ENCODE measurements at regions not wholly inside any gene's neighbourhood (a gene's known extent, or its start where the extent isn't known, plus 50 kb on each side); places are given as distances from the start of the nearest gene placed in this dataset.

- Histone ChIP-seq H3K4me1 (ENCODE audit: control insufficient read depth in 1 of 2, insufficient read depth in 1 of 2, low read depth in 1 of 2, low read length in 1 of 2) (no peaks in the 10 kb centered on the region), H3K4me3 (ENCODE audit: low read depth in 1 of 2, low read length in 1 of 2) (no peak overlapping the region), H3K27me3 (no peaks in the 10 kb centered on the region), H3K9me3 (no peaks in the 10 kb centered on the region), H3K27ac (no peak overlapping the region), H3K36me3 (no peaks in the 10 kb centered on the region)
- TF ChIP-seq, protein P1, sequence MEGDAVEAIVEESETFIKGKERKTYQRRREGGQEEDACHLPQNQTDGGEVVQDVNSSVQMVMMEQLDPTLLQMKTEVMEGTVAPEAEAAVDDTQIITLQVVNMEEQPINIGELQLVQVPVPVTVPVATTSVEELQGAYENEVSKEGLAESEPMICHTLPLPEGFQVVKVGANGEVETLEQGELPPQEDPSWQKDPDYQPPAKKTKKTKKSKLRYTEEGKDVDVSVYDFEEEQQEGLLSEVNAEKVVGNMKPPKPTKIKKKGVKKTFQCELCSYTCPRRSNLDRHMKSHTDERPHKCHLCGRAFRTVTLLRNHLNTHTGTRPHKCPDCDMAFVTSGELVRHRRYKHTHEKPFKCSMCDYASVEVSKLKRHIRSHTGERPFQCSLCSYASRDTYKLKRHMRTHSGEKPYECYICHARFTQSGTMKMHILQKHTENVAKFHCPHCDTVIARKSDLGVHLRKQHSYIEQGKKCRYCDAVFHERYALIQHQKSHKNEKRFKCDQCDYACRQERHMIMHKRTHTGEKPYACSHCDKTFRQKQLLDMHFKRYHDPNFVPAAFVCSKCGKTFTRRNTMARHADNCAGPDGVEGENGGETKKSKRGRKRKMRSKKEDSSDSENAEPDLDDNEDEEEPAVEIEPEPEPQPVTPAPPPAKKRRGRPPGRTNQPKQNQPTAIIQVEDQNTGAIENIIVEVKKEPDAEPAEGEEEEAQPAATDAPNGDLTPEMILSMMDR (IDR thresholded peaks at IDR 0.05): no peak
Observed at GRCh38 chr1:189929501-189930099, 548.1 kb downstream of the BRINP3 start.

- Histone ChIP-seq H3K27ac (no peak overlapping the region), H3K27me3 (no peaks in the 10 kb centered on the region), H3K4me3 (ENCODE audit: low read depth in 1 of 2, low read length in 1 of 2) (no peak overlapping the region), H3K36me3 (no peaks in the 10 kb centered on the region), H3K9me3 (no peaks in the 10 kb centered on the region), H3K4me1 (ENCODE audit: control insufficient read depth in 1 of 2, insufficient read depth in 1 of 2, low read depth in 1 of 2, low read length in 1 of 2) (no peaks in the 10 kb centered on the region)
- TF ChIP-seq, protein P1 (IDR thresholded peaks at IDR 0.05): no peak
Observed at GRCh38 chr1:189936861-189937260, 540.8 kb downstream of the BRINP3 start.

- TF ChIP-seq, protein P1 (IDR thresholded peaks at IDR 0.05): no peak
- Histone ChIP-seq H3K27ac (no peak overlapping the region), H3K36me3 (no peaks in the 10 kb centered on the region), H3K4me3 (ENCODE audit: low read depth in 1 of 2, low read length in 1 of 2) (no peak overlapping the region), H3K9me3 (no peaks in the 10 kb centered on the region), H3K4me1 (ENCODE audit: control insufficient read depth in 1 of 2, insufficient read depth in 1 of 2, low read depth in 1 of 2, low read length in 1 of 2) (no peaks in the 10 kb centered on the region), H3K27me3 (no peaks in the 10 kb centered on the region)
Observed at GRCh38 chr1:189939967-189940366, 537.7 kb downstream of the BRINP3 start.

- TF ChIP-seq, protein P1 (IDR thresholded peaks at IDR 0.05): no peak
- Histone ChIP-seq H3K27ac (no peak overlapping the region), H3K27me3 (no peaks in the 10 kb centered on the region), H3K9me3 (no peaks in the 10 kb centered on the region), H3K4me3 (ENCODE audit: low read depth in 1 of 2, low read length in 1 of 2) (no peak overlapping the region), H3K4me1 (ENCODE audit: control insufficient read depth in 1 of 2, insufficient read depth in 1 of 2, low read depth in 1 of 2, low read length in 1 of 2) (no peaks in the 10 kb centered on the region), H3K36me3 (no peaks in the 10 kb centered on the region)
Observed at GRCh38 chr1:189941922-189942321, 535.7 kb downstream of the BRINP3 start.

- no peak overlapping the region for H3K4me3 ChIP-seq (ENCODE audit: low read depth in 1 of 2, low read length in 1 of 2)
Observed at GRCh38 chr1:189958756-189959155, 518.9 kb downstream of the BRINP3 start.

More at GRCh38 chr1:189958756-189959155, 518.9 kb downstream of the BRINP3 start:
- Histone ChIP-seq H3K4me1 (ENCODE audit: control insufficient read depth in 1 of 2, insufficient read depth in 1 of 2, low read depth in 1 of 2, low read length in 1 of 2) (no peaks in the 10 kb centered on the region), H3K27me3 (no peaks in the 10 kb centered on the region), H3K9me3 (no peaks in the 10 kb centered on the region), H3K27ac (no peak overlapping the region), H3K36me3 (no peaks in the 10 kb centered on the region)
- TF ChIP-seq, protein P1 (IDR thresholded peaks at IDR 0.05): no peak

Measured in neutrophil (primary cell).